ENCODE measurements at regions not wholly inside any gene's neighbourhood (a gene's known extent, or its start where the extent isn't known, plus 50 kb on each side); places are given as distances from the start of the nearest gene placed in this dataset.

GRCh38 chr4:52369649-52370048, 289.5 kb downstream of the USP46 start:
- Histone ChIP-seq H3K4me1 (ENCODE audit: low read length) (no peaks in the 10 kb centered on the region), H3K27ac (ENCODE audit: low read length) (no peak overlapping the region), H3K4me3 (ENCODE audit: low read length) (no peak overlapping the region), H3K4me2 (ENCODE audit: low read depth, low read length) (no peak overlapping the region), H4K20me1 (ENCODE audit: insufficient read depth, low read length) (no peaks in the 10 kb centered on the region), H3K36me3 (replicated peaks; ENCODE audit: insufficient read depth, low read length) (no peaks in the 10 kb centered on the region), H3K79me2 (ENCODE audit: low read length) (no peaks in the 10 kb centered on the region), H3K9ac (ENCODE audit: low read length) (no peak overlapping the region), H3K27me3 (replicated peaks; ENCODE audit: insufficient read depth, low read length) (no peaks in the 10 kb centered on the region), H3F3A (ENCODE audit: insufficient read depth, low read length) (no peaks in the 10 kb centered on the region), H3K9me2 (replicated peaks; ENCODE audit: insufficient read depth, low read length) (no peaks in the 10 kb centered on the region), H2AFZ (ENCODE audit: low read length) (no peak overlapping the region), H3K9me3 (replicated peaks; ENCODE audit: insufficient read depth, low read length) (no peaks in the 10 kb centered on the region)
- TF ChIP-seq EZH2 (optimal IDR thresholded peaks at IDR 0.05; ENCODE audit: low read depth, low read length): no peak
- TF ChIP-seq CTCF (IDR thresholded peaks at IDR 0.05; ENCODE audit: low read length): no peak
- TF ChIP-seq EZH2phosphoT487 (IDR thresholded peaks at IDR 0.05; ENCODE audit: low read length): no peak
- no peak for DNase-seq

- H3K9ac ChIP-seq (ENCODE audit: low read length): no peak overlapping the region
These were observed 288.5 kb downstream of the USP46 start for GRCh38 chr4:52370576-52370975.

GRCh38 chr4:52371841-52372240, 287.3 kb downstream of the USP46 start:
- no peak for TF ChIP-seq CTCF (IDR thresholded peaks at IDR 0.05; ENCODE audit: low read length)
- TF ChIP-seq EZH2 (optimal IDR thresholded peaks at IDR 0.05; ENCODE audit: low read depth, low read length): no peak
- no peak for TF ChIP-seq EZH2phosphoT487 (IDR thresholded peaks at IDR 0.05; ENCODE audit: low read length)
- H3F3A ChIP-seq (ENCODE audit: insufficient read depth, low read length): no peaks in the 10 kb centered on the region
- no peak overlapping the region for H3K4me3 ChIP-seq (ENCODE audit: low read length)
- H3K9ac ChIP-seq (ENCODE audit: low read length): no peak overlapping the region
- H4K20me1 ChIP-seq (ENCODE audit: insufficient read depth, low read length): no peaks in the 10 kb centered on the region
- DNase-seq: no peak
- H3K27me3 ChIP-seq (replicated peaks; ENCODE audit: insufficient read depth, low read length): no peaks in the 10 kb centered on the region
- no peaks in the 10 kb centered on the region for H3K9me3 ChIP-seq (replicated peaks; ENCODE audit: insufficient read depth, low read length)
- no peak overlapping the region for H3K4me2 ChIP-seq (ENCODE audit: low read depth, low read length)
- H3K4me1 ChIP-seq (ENCODE audit: low read length): no peaks in the 10 kb centered on the region
- H3K9me2 ChIP-seq (replicated peaks; ENCODE audit: insufficient read depth, low read length): no peaks in the 10 kb centered on the region
- no peak overlapping the region for H2AFZ ChIP-seq (ENCODE audit: low read length)
- H3K36me3 ChIP-seq (replicated peaks; ENCODE audit: insufficient read depth, low read length): no peaks in the 10 kb centered on the region
- no peaks in the 10 kb centered on the region for H3K79me2 ChIP-seq (ENCODE audit: low read length)
- H3K27ac ChIP-seq (ENCODE audit: low read length): no peak overlapping the region

More at GRCh38 chr4:52370576-52370975, 288.5 kb downstream of the USP46 start:
- Histone ChIP-seq H3K79me2 (ENCODE audit: low read length) (no peaks in the 10 kb centered on the region), H3K9me2 (replicated peaks; ENCODE audit: insufficient read depth, low read length) (no peaks in the 10 kb centered on the region), H3F3A (ENCODE audit: insufficient read depth, low read length) (no peaks in the 10 kb centered on the region), H3K4me3 (ENCODE audit: low read length) (no peak overlapping the region), H3K4me2 (ENCODE audit: low read depth, low read length) (no peak overlapping the region), H3K4me1 (ENCODE audit: low read length) (no peaks in the 10 kb centered on the region), H3K36me3 (replicated peaks; ENCODE audit: insufficient read depth, low read length) (no peaks in the 10 kb centered on the region), H3K27me3 (replicated peaks; ENCODE audit: insufficient read depth, low read length) (no peaks in the 10 kb centered on the region), H2AFZ (ENCODE audit: low read length) (no peak overlapping the region), H3K27ac (ENCODE audit: low read length) (no peak overlapping the region), H4K20me1 (ENCODE audit: insufficient read depth, low read length) (no peaks in the 10 kb centered on the region), H3K9me3 (replicated peaks; ENCODE audit: insufficient read depth, low read length) (no peaks in the 10 kb centered on the region)
- TF ChIP-seq EZH2phosphoT487 (IDR thresholded peaks at IDR 0.05; ENCODE audit: low read length) (no peak), EZH2 (optimal IDR thresholded peaks at IDR 0.05; ENCODE audit: low read depth, low read length) (no peak), CTCF (IDR thresholded peaks at IDR 0.05; ENCODE audit: low read length) (no peak)
- no peak for DNase-seq
